Tibial nerve (tissue), 3 donors: ENCODE measurements at regions not wholly inside any gene's neighbourhood (a gene's known extent, or its start where the extent isn't known, plus 50 kb on each side); places are given as distances from the start of the nearest gene placed in this dataset.

Experiments used
- POLR2A ChIP-seq, 2 donors: fragments of 450-650 bp; IDR thresholded peaks; one replicate each; pipeline ENCODE4 v1.6.1; 2017; ENCODE audit warnings: antibody characterized with exemption in 2 of 2, mild to moderate bottlenecking in 2 of 2, moderate library complexity in 2 of 2
- TF ChIP-seq, protein P1 (sequence below), 5 experiments: fragments of 200-600 bp in 3 of 5; fragments of 450-650 bp in 2 of 5; sonication (generic) in 3 of 5; IDR thresholded peaks; one replicate each; pipeline ENCODE4 v1.5.1; 2016 to 2019; ENCODE audit warnings: antibody characterized with exemption in 5 of 5, mild to moderate bottlenecking in 3 of 5, moderate library complexity in 2 of 5

GRCh38 chr10:53361281-53361680, 588.7 kb upstream of the MBL2 start:
- TF ChIP-seq, protein P1, sequence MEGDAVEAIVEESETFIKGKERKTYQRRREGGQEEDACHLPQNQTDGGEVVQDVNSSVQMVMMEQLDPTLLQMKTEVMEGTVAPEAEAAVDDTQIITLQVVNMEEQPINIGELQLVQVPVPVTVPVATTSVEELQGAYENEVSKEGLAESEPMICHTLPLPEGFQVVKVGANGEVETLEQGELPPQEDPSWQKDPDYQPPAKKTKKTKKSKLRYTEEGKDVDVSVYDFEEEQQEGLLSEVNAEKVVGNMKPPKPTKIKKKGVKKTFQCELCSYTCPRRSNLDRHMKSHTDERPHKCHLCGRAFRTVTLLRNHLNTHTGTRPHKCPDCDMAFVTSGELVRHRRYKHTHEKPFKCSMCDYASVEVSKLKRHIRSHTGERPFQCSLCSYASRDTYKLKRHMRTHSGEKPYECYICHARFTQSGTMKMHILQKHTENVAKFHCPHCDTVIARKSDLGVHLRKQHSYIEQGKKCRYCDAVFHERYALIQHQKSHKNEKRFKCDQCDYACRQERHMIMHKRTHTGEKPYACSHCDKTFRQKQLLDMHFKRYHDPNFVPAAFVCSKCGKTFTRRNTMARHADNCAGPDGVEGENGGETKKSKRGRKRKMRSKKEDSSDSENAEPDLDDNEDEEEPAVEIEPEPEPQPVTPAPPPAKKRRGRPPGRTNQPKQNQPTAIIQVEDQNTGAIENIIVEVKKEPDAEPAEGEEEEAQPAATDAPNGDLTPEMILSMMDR (IDR thresholded peaks at IDR 0.05), result no peak
- no peak for TF ChIP-seq POLR2A (IDR thresholded peaks at IDR 0.05)
